Endodermal cell (in vitro differentiated cells): ENCODE measurements at regions not wholly inside any gene's neighbourhood (a gene's known extent, or its start where the extent isn't known, plus 50 kb on each side); places are given as distances from the start of the nearest gene placed in this dataset.

Experiments
- DNase-seq: peaks from one replicate; pipeline ENCODE4 v3.0.0-alpha.2; 2017
- H3K27ac ChIP-seq: 2 replicates; pipeline ENCODE4 v1.5.1; 2013; ENCODE audit warnings: mild to moderate bottlenecking, low read depth, low read length, moderate library complexity
- H3K27me3 ChIP-seq: 2 replicates; pipeline ENCODE4 v1.6.1; 2013; ENCODE audit warnings: mild to moderate bottlenecking, low read length, moderate library complexity; ENCODE audit not compliant: insufficient read depth, control insufficient read depth, poor library complexity, severe bottlenecking
- H3K36me3 ChIP-seq: 2 replicates; pipeline ENCODE4 v1.7.0; 2013; ENCODE audit warnings: mild to moderate bottlenecking, low read length, moderate library complexity; ENCODE audit not compliant: control insufficient read depth, insufficient read depth
- H3K4me1 ChIP-seq: one replicate; pipeline ENCODE4 v1.7.0; 2013; ENCODE audit warnings: low read length; ENCODE audit not compliant: control insufficient read depth, insufficient read depth
- H3K4me3 ChIP-seq: 2 replicates; pipeline ENCODE4 v1.5.1; 2013; ENCODE audit warnings: mild to moderate bottlenecking, low read length, moderate library complexity
- H3K9ac ChIP-seq: 2 replicates; pipeline ENCODE4 v1.6.1; 2013; ENCODE audit warnings: mild to moderate bottlenecking, low read length, moderate library complexity; ENCODE audit not compliant: poor library complexity, severe bottlenecking; ENCODE audit errors: extremely low read depth
- H3K9me3 ChIP-seq: 2 replicates; pipeline ENCODE4 v1.6.1; 2013; ENCODE audit warnings: mild to moderate bottlenecking, low read length, moderate library complexity; ENCODE audit not compliant: control insufficient read depth
- H3K27ac Mint-ChIP-seq: 2 replicates; pipeline ENCODE4 v1.8.0; 2020; ENCODE audit warnings: mixed read lengths
- H3K27me3 Mint-ChIP-seq: 2 replicates; pipeline ENCODE4 v1.8.0; 2021; ENCODE audit warnings: mild to moderate bottlenecking, mixed read lengths; ENCODE audit not compliant: insufficient read depth
- H3K36me3 Mint-ChIP-seq: 2 replicates; pipeline ENCODE4 v1.8.0; 2020; ENCODE audit warnings: low read depth, mixed read lengths
- H3K4me1 Mint-ChIP-seq: 2 replicates; pipeline ENCODE4 v1.8.0; 2020; ENCODE audit warnings: mixed read lengths
- H3K4me3 Mint-ChIP-seq: 2 replicates; pipeline ENCODE4 v1.8.0; 2020; ENCODE audit warnings: mild to moderate bottlenecking, moderate library complexity, mixed read lengths
- H3K9me3 Mint-ChIP-seq: 2 replicates; pipeline ENCODE4 v1.8.0; 2020; ENCODE audit warnings: mild to moderate bottlenecking, mixed read lengths
- CTCF ChIP-seq: fragments of 200-600 bp; sonication (generic); conservative IDR thresholded peaks from 2 replicates; pipeline ENCODE4 v1.5.0; 2021; ENCODE audit warnings: antibody characterized with exemption, mild to moderate bottlenecking
- WGBS, 2 experiments: methylation state at CpG; one replicate each; pipeline versions ENCODE4 v1.1.5 to v1.1.7; 2013; ENCODE audit warnings: missing lambda C conversion rate in 2 of 2, mixed read lengths in 1 of 2; ENCODE audit not compliant: insufficient coverage in 1 of 2, insufficient read length in 1 of 2; 5-methylcytosine and 5-hydroxymethylcytosine counted together

- 95 to 96% methylated on average over 5 of the region's 5 CpGs for WGBS, 2 experiments
- H3K9me3 ChIP-seq, result no peaks in the 10 kb centered on the region
- Mint-ChIP-seq H3K36me3 (no peaks in the 10 kb centered on the region), H3K27ac (no peak overlapping the region), H3K27me3 (peaks cover 20% of the 10 kb centered on the region), H3K4me1 (peaks cover 4% of the 10 kb centered on the region), H3K4me3 (no peak overlapping the region), H3K9me3 (no peaks in the 10 kb centered on the region)
- H3K27me3 ChIP-seq, result no peaks in the 10 kb centered on the region
- H3K36me3 ChIP-seq, result no peaks in the 10 kb centered on the region
- no peak for DNase-seq
- no peak overlapping the region for H3K9ac ChIP-seq
- no peaks in the 10 kb centered on the region for H3K4me1 ChIP-seq
- TF ChIP-seq CTCF, result no peak
- H3K4me3 ChIP-seq, result no peak overlapping the region
- H3K27ac ChIP-seq, result no peak overlapping the region
Observed at GRCh38 chr7:132639983-132640382, 63.7 kb upstream of the PLXNA4 start.

- H3K36me3 Mint-ChIP-seq, result no peaks in the 10 kb centered on the region
- H3K4me1 ChIP-seq, result no peaks in the 10 kb centered on the region
- WGBS, 2 experiments, result 91 to 100% methylated on average over 1 to 6 of the region's 6 CpGs
- TF ChIP-seq CTCF, result no peak
- no peak for DNase-seq
- H3K4me3 ChIP-seq, result no peak overlapping the region
- peaks cover 20% of the 10 kb centered on the region for H3K27me3 Mint-ChIP-seq
- no peaks in the 10 kb centered on the region for H3K27me3 ChIP-seq
- no peak overlapping the region for H3K4me3 Mint-ChIP-seq
- H3K4me1 Mint-ChIP-seq, result peaks cover under 1% of the 10 kb centered on the region
- H3K9ac ChIP-seq, result no peak overlapping the region
- H3K27ac Mint-ChIP-seq, result no peak overlapping the region
- no peaks in the 10 kb centered on the region for H3K36me3 ChIP-seq
- no peaks in the 10 kb centered on the region for H3K9me3 ChIP-seq
- H3K9me3 Mint-ChIP-seq, result no peaks in the 10 kb centered on the region
- H3K27ac ChIP-seq, result no peak overlapping the region
Observed at GRCh38 chr7:132638000-132638399, 61.7 kb upstream of the PLXNA4 start.

DNA sequence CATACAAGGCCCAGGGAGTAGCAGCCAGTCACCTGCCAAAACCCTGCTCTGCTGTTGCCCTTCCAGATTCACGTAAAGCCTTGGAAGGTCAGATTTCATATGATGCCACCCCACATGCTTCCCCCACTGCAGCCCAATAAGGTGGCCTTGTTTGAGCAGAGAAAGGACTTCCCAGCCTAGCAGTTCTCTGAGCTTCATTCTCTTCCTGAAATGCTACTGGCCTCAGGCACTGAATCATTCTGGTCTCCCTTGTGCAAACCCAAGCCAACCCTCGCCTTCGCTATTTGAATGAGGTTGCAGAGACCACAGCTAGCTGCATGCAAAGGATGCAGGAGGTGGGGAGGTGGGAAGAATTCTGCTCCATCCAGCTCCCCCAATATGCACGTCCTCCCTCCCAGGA lies 60.3 kb upstream of the PLXNA4 start:
- H3K4me3 Mint-ChIP-seq, result no peak overlapping the region
- TF ChIP-seq CTCF, result no peak
- Histone ChIP-seq H3K9ac (no peak overlapping the region), H3K27me3 (no peaks in the 10 kb centered on the region), H3K9me3 (no peaks in the 10 kb centered on the region), H3K27ac (no peak overlapping the region), H3K4me1 (no peaks in the 10 kb centered on the region), H3K36me3 (no peaks in the 10 kb centered on the region), H3K4me3 (no peak overlapping the region)
- H3K27me3 Mint-ChIP-seq, result peaks cover 20% of the 10 kb centered on the region
- H3K36me3 Mint-ChIP-seq, result no peaks in the 10 kb centered on the region
- peaks cover 7% of the 10 kb centered on the region for H3K4me1 Mint-ChIP-seq
- DNase-seq, result no peak
- 57 to 83% methylated on average over 1 to 4 of the region's 4 CpGs for WGBS, 2 experiments
- H3K9me3 Mint-ChIP-seq, result no peaks in the 10 kb centered on the region
- no peak overlapping the region for H3K27ac Mint-ChIP-seq
